Thyroid gland (tissue), 4 donors: ENCODE measurements at regions not wholly inside any gene's neighbourhood (a gene's known extent, or its start where the extent isn't known, plus 50 kb on each side); places are given as distances from the start of the nearest gene placed in this dataset.

Source experiments
- DNase-seq, 2 donors: peaks; one replicate each; pipeline ENCODE4 v3.0.0-alpha.2; 2019
- H3K27ac ChIP-seq, 3 donors: fragments of 200-600 bp; sonication (generic); 1 replicate in 2 of 3; 2 replicates in 1 of 3; pipeline ENCODE4 v1.5.1; 2016 to 2019; ENCODE audit warnings: mild to moderate bottlenecking in 1 of 3, moderate library complexity in 1 of 3
- H3K27me3 ChIP-seq: fragments of 200-600 bp; sonication (generic); one replicate; pipeline ENCODE4 v1.5.1; 2019
- H3K36me3 ChIP-seq, 2 donors: fragments of 200-600 bp; sonication (generic); one replicate each; pipeline ENCODE4 v1.5.1; 2016 to 2019
- H3K4me1 ChIP-seq, 2 donors: fragments of 200-600 bp; sonication (generic); one replicate each; pipeline ENCODE4 v1.5.1; 2017 to 2019
- H3K4me3 ChIP-seq, 3 donors: fragments of 200-600 bp; sonication (generic); replicated peaks in 1 of 3; 1 replicate in 2 of 3; 2 replicates in 1 of 3; pipeline ENCODE4 v1.5.1; 2016; ENCODE audit warnings: mild to moderate bottlenecking in 1 of 3
- H3K9me3 ChIP-seq: fragments of 200-600 bp; sonication (generic); one replicate; pipeline ENCODE4 v1.5.1; 2017
- CTCF ChIP-seq, 6 experiments: fragments of 200-600 bp in 3 of 6; fragments of 450-650 bp in 3 of 6; sonication (generic) in 3 of 6; IDR thresholded peaks; one replicate each; pipeline ENCODE4 v1.5.1; 2016 to 2019; ENCODE audit warnings: antibody characterized with exemption in 6 of 6, mild to moderate bottlenecking in 2 of 6, inconsistent platforms in 1 of 6, moderate library complexity in 1 of 6
- POLR2A ChIP-seq, 2 donors: fragments of 450-650 bp; IDR thresholded peaks; one replicate each; pipeline ENCODE4 v1.6.1; 2017; ENCODE audit warnings: antibody characterized with exemption in 2 of 2, mild to moderate bottlenecking in 2 of 2, moderate library complexity in 1 of 2
- WGBS, 2 donors: methylation state at CpG; one replicate each; pipeline ENCODE4 v1.1.5; 2017; 5-methylcytosine and 5-hydroxymethylcytosine counted together
- intact Hi-C: fragments of 100-400 bp; cut with DNase I; formaldehyde crosslinking; loops from one replicate; pipeline ENCODE4 v1.15.1; 2023

- WGBS, 2 donors: 87 to 94% methylated on average over 2 of the region's 2 CpGs
- Histone ChIP-seq H3K27ac (no peak overlapping the region), H3K36me3 (no peaks in the 10 kb centered on the region), H3K27me3 (no peaks in the 10 kb centered on the region), H3K9me3 (no peaks in the 10 kb centered on the region), H3K4me1 (no peaks in the 10 kb centered on the region), H3K4me3 (no peak overlapping the region)
- TF ChIP-seq POLR2A (IDR thresholded peaks at IDR 0.05) (no peak), CTCF (IDR thresholded peaks at IDR 0.05) (no peak)
- DNase-seq: no peak
- intact Hi-C loops: no loop called here
These were observed 434.6 kb downstream of the CD109 start for GRCh38 chr6:74130641-74131040.

GRCh38 chr6:74128536-74128935, 432.5 kb downstream of the CD109 start:
- intact Hi-C loops: no loop called here
- Histone ChIP-seq H3K27ac (no peak overlapping the region), H3K27me3 (no peaks in the 10 kb centered on the region), H3K4me3 (no peak overlapping the region), H3K36me3 (no peaks in the 10 kb centered on the region), H3K9me3 (no peaks in the 10 kb centered on the region), H3K4me1 (no peaks in the 10 kb centered on the region)
- no peak for DNase-seq
- 73 to 83% methylated on average over 1 of the region's 1 CpG for WGBS, 2 donors
- TF ChIP-seq CTCF (IDR thresholded peaks at IDR 0.05) (no peak), POLR2A (IDR thresholded peaks at IDR 0.05) (no peak)

DNA sequence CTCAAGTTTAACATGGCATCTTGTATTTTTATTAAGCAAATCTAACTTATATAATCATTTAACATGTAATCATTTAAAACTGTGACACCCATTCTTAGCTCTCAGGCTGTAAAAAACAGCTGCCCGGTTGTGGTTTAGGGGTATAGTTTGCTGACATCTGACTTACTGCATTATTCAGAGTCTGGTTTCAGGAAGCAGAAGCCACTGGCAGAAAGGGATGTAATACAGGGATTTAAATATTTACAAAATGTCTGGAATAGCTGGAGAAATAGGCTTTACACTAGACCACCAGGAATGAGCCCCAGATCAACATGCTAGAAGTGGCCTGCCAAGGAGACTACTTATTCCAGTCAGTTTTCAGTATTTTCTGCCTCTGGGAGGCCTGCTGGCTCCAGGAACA, 421.1 kb downstream of the CD109 start:
- Histone ChIP-seq H3K27ac (no peak overlapping the region), H3K27me3 (no peaks in the 10 kb centered on the region), H3K9me3 (no peaks in the 10 kb centered on the region), H3K36me3 (no peaks in the 10 kb centered on the region), H3K4me1 (no peaks in the 10 kb centered on the region), H3K4me3 (no peak overlapping the region)
- WGBS, 2 donors: 92 to 93% methylated on average over 1 of the region's 1 CpG
- intact Hi-C loops: no loop called here
- no peak for DNase-seq
- TF ChIP-seq POLR2A (IDR thresholded peaks at IDR 0.05) (no peak), CTCF (IDR thresholded peaks at IDR 0.05) (no peak)

DNA sequence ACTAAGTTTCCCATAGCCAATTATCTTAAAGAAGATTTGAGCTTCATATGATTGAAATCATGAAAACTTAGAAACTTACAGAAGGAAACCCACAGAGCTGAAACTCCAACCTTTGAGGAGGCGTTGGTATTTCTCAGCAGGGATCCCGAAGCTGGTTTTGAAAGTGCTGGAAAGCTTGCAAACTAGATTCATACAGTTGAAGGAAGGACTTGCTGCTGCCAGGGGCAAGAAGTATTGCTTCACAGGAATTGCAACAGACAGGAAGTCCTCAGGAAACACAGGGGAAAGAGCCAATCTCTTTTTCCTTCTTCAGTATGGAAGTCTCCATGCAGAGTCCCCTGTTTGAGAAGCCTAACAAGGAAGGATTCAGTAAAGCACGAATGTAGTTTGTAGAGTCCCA, 419.7 kb downstream of the CD109 start:
- no peak overlapping the region for H3K4me3 ChIP-seq
- DNase-seq: no peak
- WGBS, 2 donors: 83 to 85% methylated on average over 3 of the region's 3 CpGs
- TF ChIP-seq CTCF (IDR thresholded peaks at IDR 0.05): no peak
- no peak for TF ChIP-seq POLR2A (IDR thresholded peaks at IDR 0.05)
- no peak overlapping the region for H3K27ac ChIP-seq
- H3K4me1 ChIP-seq: no peaks in the 10 kb centered on the region
- no peaks in the 10 kb centered on the region for H3K27me3 ChIP-seq
- H3K36me3 ChIP-seq: no peaks in the 10 kb centered on the region
- no peaks in the 10 kb centered on the region for H3K9me3 ChIP-seq
- intact Hi-C loops: no loop called here

GRCh38 chr6:74114428-74114827, 418.4 kb downstream of the CD109 start:
- Histone ChIP-seq H3K4me1 (no peaks in the 10 kb centered on the region), H3K27me3 (no peaks in the 10 kb centered on the region), H3K4me3 (no peak overlapping the region), H3K27ac (no peak overlapping the region), H3K9me3 (no peaks in the 10 kb centered on the region), H3K36me3 (no peaks in the 10 kb centered on the region)
- intact Hi-C loops: no loop called here
- no peak for DNase-seq
- TF ChIP-seq CTCF (IDR thresholded peaks at IDR 0.05) (no peak), POLR2A (IDR thresholded peaks at IDR 0.05) (no peak)
- 76 to 81% methylated on average over 2 of the region's 2 CpGs for WGBS, 2 donors
